Activated naive CD4-positive, alpha-beta T cell (primary cell): ENCODE measurements at regions not wholly inside any gene's neighbourhood (a gene's known extent, or its start where the extent isn't known, plus 50 kb on each side); places are given as distances from the start of the nearest gene placed in this dataset.
A peak's percentile ranks its signal among the peaks of the same experiment; 100 is the strongest.
"Not testable (repeated sequence)": the region's sequence is repeated elsewhere in the genome, so short reads cannot be mapped to it uniquely, and the experiment has no call there.

Experiments used
- DNase-seq, 4 experiments: peaks; one replicate each; lab custom pipeline; 2025; lab: John Stamatoyannopoulos, UW

DNA sequence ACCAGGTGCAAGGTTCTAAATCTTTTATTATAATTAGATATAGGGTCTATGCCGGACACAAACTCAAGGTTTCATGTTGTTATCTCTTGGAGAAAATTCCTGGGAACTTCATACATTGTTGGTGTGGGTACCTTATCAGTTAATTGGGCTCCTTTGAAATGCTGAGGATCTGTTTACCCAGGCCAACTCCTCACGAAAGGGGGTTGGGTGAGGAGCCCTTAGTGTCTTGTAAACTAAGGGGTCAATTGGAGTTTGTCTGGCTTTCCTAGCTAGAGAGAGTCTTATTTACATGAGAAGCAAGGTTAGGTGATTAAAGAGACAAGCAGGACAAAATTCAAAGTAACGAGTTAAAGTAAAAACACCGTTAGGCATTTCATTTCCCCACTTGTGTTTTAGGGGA is 670.9 kb downstream of the TMEM121 start:
- not testable (repeated sequence) for DNase-seq

DNA sequence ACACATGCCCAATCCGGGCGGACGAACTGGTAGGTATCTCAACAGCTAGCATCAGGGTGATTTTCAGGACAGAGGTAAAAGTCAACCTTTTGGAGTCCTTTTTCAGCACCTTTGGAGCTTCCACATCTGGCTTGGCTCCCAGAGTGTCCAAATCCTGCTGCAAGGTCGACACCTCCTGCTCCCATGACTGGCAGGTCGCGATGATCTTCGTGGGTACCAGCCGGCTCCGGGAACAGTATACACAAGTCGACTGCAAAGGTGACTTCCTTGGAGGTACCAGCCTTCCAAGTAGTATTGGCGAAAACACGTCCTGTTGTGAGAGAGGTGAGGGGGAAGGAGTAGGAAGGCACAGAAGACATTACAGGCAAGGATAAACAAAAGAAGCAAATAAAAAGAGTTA is 672.7 kb downstream of the TMEM121 start:
- no peak for DNase-seq

DNA sequence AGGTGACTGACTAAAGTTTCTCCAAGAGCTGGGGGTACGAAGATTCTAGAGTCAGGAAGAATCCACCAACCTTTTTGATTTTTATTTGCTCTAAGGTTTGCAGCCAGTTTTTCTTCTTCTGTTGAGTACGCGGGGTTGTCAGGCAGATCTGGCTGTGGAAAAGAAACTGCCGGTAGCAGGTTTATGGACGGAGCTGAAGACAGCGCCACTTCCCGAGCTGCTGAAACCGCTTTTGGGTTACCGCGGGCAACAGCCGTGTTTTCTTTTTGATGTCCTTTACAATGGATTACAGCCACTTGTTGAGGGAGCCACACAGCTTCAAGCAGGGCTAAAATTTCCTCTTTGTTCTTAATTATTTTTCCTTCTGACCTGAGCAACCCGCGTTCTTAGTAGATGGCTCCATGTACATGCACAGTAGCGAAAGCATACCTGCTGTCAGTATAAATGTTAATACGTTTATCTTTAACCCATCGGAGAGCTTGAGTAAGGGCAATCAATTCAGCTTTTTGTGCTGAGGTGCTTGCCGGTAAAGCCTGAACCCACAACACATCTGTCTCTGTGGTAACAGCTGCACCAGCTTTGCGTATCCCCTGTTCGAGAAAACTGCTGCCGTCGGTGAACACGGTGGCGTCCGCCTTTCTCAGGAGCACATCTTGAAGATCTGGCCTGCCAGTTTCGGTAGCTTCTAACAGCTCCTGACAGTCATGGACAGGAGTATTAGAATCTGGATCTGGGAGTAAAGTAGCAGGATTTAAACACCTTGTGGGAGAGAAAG is 674.3 kb downstream of the TMEM121 start:
- peak in 1 of 4 experiments; percentile 12 for DNase-seq

DNA sequence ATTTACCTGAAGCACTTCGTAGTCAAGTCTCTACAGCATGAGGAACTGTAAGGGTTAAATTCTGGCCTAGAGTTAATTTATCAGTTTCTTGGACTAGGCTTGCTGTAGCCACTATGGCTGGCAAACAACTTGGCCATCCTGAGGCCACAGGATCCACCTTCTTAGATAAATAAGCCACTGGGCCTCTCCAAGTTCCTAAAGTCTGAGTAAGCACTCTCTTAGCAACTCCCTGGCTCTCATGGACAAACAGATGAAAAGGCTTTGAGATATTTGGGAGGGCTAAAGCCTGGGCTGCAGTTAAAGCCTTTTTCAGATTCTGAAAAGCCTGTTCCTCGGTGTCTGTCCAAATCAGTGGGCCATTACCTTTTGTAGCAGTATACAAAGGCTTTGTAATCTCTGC is 675.0 kb downstream of the TMEM121 start:
- DNase-seq, result no peak

DNA sequence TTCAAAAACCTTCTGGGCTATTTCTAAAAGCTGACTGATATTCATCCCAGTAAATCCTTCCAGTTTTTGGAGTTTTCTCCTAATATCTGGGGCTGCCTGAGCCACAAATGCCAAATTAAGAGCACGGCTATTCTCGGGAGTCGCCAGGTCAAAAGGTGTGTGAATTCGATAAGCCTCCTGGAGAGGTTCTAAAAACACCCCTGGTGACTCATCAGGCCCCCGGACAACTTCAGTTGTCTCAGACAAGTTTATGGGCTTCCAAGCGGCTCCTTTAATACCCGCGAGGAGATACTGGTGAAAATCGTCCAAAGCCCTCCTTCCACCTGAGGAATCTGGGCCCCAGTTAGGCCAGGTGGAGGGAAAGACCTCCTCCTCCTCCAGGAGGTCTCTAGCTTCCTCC is 677.1 kb downstream of the TMEM121 start:
- no peak for DNase-seq

DNA sequence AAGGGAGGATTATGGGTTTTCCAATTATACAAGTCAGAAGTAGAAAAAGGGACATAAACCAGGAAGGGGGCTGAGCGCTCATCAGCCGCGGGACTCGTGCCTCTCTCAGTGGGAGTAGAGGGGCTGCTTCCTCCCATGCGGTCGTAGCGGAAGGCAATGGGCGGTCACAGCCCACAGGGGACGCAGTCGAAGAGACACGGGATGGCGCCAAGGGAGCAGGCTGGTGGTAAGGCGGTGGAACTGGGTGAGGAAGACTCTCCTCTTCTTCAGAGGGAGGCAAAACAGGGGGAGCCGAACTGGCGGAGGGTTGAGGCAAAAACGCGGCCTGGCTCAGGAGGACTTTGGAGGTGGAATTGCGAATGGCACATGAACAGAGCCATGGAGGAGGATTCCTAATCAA is 677.7 kb downstream of the TMEM121 start:
- DNase-seq, result no peak

DNA sequence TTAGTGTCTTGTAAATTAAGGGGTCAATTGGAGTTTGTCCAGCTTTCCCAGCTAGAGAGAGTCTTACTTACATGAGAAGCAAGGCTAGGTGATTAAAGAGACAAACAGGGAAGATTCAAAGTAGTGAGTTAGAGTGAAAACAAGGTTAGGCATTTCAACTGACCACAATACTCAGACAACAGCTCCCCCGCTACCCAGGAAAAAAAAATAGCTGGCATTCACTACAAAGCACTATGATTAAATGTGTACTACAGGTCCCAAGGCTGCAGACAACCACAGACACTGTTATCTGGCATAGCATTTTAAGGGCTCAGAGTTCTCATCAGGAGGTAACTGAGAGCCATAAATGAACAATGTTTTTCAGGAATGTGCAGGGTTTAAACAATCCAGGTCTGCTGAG is 680.9 kb downstream of the TMEM121 start:
- DNase-seq, result no peak

DNA sequence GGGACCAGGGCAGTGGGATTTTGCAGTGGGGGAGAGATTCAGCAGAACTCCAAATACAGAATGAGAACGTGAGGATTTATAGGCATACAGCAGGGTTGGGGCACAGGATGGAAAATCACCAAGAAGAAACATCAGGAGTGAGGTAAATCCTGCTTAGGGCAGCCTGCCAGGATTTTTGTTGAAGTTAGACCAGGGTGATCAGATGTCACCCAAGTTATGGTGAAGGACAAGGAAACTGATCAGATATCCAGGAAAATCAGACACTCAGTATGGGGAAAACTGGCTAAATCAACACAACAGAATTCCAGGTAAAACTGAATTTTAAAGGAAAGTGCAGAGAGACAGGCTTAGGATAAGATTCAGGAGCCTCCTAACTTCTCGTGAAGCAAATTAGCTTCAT is 682.4 kb downstream of the TMEM121 start:
- DNase-seq, result no peak

DNA sequence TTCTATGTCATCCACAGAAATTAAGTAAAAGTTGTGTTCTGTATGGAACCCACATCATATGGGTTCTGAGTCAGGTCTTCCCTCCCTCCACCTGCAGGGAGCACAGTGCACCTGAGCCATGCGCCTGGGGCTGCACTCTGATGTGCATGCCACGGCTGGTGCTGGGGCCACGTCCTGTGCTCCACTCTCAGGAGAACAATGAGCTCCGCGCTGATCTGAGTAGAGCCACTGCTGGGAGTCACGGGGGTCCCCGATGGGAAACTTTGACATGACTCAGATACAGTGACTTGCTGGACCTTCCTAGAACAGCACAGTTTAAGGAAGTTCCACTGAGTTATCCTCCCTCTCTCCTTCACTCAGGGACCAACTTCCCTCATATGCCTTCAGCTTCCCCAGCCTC is 683.4 kb downstream of the TMEM121 start:
- DNase-seq, result peak in 2 of 4 experiments; percentile 30 to 56

DNA sequence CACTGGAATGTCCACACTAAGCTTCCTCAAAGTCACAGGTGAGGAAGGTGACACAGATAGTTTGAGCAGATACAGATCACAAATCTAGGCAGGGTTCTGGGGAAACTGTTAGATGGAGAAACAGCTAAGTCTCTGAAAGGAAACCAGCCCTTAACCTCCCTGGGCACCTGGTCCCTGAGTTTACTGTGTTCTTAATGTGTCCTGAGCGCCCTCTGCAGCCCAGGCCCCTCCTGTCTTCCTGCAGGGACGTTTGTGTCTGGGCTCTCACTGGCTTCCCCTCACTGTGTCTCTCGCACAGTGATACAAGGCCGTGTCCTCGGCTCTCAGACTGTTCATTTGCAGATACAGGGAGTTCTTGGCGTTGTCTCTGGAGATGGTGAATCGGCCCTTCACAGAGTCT is 684.3 kb downstream of the TMEM121 start:
- no peak for DNase-seq

DNA sequence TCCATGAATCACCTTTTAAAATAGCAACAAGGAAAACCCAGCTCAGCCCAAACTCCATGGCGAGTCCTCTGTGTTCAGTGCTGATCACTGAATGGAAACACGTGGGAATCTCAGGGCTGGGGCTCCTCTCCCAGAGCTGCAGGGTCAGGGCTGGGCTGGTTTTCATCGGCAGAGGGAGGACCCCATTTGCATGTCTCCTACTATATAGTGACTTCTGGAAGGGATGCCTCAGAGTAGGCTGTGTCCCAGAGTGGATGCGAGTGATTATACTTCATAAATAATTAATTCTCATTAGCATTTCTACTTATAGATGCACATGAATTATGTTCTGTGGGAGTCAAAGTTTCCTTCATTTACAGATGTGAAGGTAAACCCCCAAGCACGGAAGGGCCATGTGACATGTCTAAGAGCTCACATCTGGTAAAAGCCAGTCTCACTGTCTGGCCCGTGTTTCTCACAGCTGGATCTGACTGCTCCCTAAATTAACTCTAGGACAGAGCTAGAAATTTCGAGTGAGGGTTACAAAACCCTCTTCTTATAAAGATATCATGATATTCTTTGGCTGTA is 685.0 kb downstream of the TMEM121 start:
- DNase-seq, result no peak

DNA sequence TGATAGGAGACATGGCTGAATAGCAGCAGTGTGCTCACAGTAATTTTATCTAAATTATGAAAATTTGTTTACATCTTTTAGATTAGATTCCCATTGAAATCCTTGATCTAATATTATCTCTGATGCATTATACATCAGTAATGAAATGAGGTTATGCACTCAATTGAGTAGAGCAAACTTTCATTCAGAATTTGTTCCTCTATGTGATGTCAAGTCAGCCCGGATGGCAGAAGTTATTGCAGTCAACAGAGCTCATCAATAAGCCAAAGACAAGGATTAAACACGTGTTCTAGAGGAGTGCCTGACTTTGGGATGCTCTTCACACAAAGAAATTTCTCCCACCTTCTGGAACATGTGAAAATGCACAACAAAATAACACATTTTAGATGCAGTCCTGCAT is 688.8 kb downstream of the TMEM121 start:
- DNase-seq, result no peak

DNA sequence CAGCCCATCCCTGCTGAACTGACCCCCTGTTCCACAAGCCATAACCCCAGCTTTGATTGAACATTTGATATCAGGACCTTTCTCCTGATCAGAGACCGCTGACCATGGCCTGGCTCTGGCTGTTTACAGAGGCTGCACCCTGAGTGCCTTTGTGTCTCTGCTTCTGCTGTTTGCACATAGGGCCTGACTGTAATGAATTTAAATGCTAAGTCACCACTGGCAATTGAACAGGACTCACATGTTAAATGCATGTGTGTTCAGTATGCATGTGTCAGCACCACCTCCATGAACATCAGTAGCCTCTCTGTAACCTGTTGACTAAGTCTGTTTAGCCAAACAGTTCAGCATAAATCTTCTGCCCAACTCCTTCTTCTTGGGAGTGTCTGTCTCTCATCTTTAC is 690.3 kb downstream of the TMEM121 start:
- no peak for DNase-seq

DNA sequence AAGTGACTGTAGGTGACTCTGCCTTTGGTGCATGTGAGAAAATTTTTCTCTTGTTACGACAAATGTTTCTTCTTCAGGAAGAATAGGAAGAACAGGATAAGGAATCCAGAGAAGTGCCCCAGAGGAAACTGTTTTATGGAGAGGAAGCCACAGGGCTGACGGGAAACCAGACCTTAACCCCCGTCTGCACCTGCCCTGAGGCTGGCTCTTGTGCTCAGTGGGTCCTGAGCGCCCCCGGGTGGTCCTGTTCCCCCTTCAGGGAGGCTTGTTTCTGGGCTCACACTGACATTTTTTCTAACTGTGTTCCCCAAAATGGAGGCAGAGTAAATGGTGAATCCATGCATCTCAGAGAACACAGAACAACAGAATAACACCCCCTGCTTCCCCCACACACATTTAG is 691.8 kb downstream of the TMEM121 start:
- DNase-seq, result no peak

DNA sequence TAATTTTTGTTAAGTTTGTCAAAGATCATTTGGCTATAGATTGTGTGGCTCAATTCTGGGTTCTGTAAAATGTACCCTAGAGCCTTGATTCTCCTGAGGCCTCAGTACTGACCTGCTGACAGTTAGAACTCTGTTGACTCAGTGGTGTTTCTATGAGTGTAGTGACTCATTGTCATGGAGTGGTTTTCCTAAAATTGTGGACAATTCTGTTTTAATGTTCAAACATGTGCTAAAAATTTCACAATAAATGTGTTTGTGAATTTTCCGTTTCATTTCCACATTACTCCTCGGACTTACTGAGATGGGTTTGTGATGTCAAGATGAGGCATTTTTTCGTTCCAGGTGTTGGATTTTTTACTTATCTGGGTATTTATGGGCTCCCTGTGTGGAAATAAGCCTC is 695.9 kb downstream of the TMEM121 start:
- DNase-seq, result no peak

DNA sequence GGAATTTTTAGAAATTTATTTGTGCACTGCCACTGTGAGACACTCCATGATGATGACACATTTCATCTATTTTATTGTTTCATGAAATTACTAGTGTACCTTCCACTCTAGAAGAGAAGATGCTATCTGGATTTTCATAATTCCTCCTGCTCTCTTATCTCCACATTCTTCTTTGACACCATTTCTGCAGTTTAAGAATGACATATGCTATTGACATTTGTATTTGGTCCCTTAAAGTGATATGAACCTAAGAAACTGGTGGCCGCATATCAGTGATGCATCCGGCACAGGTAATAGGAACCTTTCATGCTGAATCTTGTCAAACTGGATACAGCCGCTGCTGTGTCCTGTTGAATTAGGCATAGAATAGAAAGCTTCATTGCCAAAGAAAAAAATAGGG is 696.3 kb downstream of the TMEM121 start:
- DNase-seq, result no peak

DNA sequence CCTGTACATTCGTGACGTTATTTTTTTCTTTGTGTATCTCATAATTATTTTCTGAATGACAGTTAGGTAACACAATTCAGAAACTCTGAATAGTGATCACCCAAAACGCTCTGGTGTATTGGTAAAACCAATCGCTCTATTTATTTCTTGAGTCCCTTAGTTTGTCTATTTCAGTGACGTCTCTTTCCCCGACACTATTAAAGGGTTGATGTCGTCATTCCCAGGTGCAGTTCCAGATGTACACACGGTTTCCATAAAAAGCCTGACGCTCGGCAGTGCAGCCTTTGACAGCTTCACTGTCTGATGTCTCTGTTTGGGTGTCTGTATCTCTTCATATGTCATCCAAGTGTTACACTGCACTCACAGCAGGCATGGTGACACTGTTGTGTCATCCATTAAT is 701.4 kb downstream of the TMEM121 start:
- no peak for DNase-seq

DNA sequence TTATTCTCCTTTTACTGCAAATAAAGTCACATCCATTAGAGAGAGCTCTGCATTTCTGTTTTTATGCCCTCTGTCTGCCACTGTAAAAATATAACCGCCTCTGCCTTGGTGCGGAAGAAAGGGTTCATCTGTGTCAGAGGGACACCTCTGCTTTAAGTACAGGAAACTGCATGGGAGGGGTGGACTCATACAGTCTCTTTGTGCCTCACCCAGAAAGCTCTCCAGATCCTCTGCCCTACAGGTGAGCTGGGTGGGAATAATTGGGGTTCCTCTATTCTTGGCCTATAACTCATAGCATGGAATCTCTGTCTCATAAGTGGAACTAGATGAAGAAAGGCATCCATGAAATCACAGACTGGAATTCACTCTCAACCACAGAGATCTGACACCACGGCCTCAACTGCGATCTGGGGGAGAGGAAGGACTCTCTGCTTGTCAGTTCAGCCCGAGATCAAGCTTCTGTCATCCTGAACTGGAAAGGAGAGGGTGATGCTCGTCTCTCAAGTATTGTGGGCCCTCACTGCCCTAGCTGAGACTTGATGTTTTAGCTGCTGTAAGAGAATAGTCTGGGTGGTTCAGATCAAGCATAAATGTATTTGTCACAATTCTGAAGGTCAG is 702.3 kb downstream of the TMEM121 start:
- DNase-seq, result peak in 1 of 4 experiments; percentile 25

DNA sequence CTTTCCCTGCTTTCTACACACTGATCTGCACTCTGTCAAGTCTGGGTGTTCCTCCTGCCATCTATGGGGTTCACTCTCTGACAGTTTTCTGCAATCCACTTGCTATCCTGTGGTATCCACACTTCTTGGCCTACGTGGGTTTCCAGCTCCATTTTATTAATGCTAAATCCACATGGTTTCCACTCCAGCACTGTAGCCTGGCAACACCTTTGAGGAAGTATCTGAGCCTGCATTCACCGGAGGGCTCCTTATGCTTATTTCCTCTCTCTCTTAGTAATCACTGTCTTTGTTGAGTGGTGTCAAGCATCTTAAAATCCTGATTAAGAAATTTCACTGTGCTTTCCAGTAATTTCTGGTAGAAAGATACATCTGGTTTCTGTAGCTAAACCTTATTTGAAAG is 703.7 kb downstream of the TMEM121 start:
- DNase-seq, result no peak

DNA sequence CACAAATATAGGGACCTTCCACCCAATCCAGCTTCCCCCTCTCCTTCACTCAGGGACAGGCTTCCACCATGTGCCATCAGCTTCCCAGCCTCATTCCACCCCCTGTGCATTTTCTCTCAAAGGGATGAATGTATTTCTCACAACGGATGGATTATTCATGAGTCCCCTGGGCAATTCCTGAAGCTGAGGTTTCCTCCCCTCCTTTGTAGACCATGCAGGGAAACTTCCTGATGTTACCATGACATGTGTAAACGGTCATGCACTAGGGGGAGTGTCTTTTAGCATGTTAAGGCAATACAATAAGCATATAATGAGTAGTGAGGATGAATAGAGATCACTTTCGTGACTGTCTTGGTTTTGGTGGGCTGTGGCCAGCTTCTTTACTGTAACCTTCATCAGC is 706.8 kb downstream of the TMEM121 start:
- DNase-seq, result not testable (repeated sequence)

DNA sequence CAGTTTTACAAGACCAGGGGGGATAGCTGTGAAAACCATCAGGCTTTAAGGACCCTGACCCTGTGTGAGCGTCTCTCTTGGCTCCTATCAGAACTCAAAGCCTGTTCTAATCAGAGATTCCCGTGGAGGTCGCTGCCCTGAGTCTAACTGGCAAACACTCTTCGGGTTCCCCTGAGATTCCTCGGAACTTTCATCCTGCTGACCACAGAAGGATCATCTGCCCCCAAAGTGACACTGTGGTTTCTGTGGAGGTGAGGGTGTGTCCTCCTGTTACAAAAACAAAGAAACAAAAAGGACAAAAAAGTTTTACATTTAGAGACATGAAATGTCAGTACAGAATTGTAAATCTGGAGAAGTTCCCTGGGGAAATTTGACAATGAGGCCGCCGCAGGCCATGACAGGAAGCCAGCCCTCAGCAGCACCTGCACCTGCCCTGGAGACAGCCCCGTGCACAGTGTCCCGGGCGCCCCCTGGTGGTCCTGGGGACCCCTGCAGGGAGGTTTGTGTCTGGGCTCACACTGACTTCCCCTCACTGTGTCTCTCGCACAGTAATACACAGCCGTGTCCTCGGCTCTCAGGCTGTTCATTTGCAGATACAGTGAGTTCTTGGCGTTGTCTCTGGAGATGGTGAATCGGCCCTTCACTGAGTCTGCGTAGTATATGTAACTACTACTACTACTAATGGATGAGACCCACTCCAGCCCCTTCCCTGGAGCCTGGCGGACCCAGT is 708.3 kb downstream of the TMEM121 start:
- peak in 1 of 4 experiments; percentile 21 for DNase-seq

DNA sequence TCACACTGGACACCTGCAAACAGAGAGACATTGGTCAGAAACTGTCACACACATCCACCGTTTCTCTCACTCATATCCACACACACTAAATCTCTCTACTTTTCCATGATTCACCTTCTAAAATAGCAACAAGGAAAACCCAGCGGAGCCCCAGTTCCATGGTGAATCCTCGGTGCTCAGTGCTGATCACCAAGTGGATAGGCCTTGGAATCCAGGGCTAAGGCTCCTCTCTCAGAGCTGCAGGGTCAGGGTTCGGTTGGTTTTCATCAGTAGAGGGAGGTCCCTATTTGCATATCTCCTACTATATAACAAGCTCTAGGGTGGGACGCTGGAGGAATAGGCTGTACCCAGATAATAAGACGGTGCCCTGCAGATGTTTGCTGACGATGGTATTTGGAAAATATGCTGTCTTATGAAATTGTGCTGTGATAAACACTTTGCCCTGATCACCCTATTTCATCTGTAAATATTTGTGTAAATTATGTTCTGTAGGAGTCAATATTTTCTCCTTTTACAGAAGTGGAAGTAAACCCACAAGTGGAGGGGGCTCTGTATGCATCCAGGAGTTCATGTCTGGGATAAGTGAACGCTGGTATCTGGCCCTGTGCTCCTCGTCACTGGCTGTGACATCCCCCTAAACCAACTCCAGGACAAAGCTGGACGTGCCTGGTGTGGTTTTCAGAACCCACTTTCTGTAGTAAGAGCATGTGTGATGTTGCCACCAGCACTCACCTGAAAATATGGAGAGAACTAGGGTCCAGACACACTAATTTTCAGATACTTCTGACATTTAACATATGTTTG is 709.2 kb downstream of the TMEM121 start:
- DNase-seq, result no peak
